GM20000 (cell line): ENCODE measurements at regions not wholly inside any gene's neighbourhood (a gene's known extent, or its start where the extent isn't known, plus 50 kb on each side); places are given as distances from the start of the nearest gene placed in this dataset.

Source experiments
- DNase-seq: peaks from one replicate; pipeline ENCODE4 v3.0.0; 2012; ENCODE audit warnings: low spot score
- TF ChIP-seq, protein P1 (sequence below): IDR thresholded peaks from 2 replicates; pipeline ENCODE4 v1.5.1; 2012; ENCODE audit warnings: mild to moderate bottlenecking, control low read depth; ENCODE audit errors: extremely low read depth, missing control alignments

DNA sequence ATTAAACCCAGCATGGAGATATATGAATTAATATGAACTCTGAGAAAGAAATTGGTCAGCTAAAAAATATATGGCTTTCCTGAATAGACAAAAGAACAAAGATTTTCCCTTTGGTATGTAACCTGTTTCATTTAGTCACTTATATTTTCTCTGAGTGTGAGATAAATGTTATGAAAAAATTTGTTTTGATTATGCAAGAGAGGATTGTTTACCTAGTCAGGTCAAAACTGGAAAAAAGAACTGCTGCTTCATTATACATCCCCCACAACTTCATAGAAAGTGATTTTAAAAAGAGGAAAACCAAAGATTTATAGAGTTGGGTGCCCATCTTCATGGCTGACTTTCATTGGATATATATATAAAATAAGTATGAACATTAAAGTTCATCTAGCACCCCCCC is 242.2 kb upstream of the FN1 start:
- TF ChIP-seq, protein P1, sequence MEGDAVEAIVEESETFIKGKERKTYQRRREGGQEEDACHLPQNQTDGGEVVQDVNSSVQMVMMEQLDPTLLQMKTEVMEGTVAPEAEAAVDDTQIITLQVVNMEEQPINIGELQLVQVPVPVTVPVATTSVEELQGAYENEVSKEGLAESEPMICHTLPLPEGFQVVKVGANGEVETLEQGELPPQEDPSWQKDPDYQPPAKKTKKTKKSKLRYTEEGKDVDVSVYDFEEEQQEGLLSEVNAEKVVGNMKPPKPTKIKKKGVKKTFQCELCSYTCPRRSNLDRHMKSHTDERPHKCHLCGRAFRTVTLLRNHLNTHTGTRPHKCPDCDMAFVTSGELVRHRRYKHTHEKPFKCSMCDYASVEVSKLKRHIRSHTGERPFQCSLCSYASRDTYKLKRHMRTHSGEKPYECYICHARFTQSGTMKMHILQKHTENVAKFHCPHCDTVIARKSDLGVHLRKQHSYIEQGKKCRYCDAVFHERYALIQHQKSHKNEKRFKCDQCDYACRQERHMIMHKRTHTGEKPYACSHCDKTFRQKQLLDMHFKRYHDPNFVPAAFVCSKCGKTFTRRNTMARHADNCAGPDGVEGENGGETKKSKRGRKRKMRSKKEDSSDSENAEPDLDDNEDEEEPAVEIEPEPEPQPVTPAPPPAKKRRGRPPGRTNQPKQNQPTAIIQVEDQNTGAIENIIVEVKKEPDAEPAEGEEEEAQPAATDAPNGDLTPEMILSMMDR: no peak
- no peak for DNase-seq

DNA sequence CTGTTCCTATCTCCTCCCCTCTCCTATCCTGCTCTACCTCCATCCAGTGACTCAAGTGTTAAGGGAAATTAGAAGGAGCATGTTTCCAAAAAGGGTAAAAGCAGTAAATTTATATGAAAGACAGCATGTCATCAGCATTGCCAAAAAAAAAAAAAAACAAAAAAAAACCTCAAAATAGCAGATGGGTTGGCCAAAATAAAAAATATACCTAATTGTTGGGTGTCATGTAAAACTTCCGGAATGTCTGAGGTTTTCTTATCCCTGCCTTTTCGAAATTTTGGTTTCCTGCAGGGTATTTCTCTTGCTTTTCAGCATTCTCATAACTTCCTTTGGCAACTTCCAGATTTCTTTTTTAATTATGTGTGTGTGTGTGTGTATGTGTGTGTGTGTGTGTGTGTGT is 241.6 kb upstream of the FN1 start:
- DNase-seq: no peak
- TF ChIP-seq, protein P1: no peak

DNA sequence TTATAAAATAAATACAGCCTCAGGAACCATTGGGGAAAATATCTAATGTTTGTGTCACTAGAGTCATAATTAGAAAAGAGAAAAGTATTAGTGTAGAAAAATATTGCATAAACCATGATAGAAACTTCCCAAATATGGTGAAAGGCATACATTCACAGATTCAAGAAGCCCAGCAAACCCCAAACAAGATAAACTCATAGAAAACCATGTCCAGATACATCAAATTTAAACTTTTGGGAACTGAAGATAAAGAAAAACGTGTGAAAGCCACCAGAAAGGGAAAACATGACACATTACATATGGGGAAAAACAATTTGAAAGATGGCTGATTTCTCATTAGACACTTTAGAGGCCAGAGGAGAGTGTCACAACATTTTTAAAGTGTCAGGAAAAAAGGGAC is 236.5 kb upstream of the FN1 start:
- TF ChIP-seq, protein P1: no peak
- no peak for DNase-seq

DNA sequence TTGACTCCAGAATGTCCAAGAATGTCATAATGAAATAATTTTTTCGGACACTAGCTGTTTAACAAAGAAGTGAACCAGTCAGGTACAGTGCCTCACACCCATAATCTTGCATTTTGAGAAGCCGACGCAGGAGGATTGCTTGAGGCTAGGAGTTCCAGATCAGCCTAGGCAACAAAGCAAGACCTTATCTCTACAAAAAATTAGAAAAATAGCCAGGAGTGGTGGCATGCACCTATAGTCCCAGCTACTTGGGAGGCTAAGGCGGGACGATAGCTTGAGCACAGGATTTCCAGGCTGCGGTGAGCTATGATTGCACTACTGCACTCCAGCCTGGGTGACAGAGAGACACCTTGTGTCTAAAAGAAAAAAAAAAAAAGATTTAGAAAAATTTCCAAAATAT is 235.8 kb upstream of the FN1 start:
- no peak for DNase-seq
- TF ChIP-seq, protein P1: no peak

DNA sequence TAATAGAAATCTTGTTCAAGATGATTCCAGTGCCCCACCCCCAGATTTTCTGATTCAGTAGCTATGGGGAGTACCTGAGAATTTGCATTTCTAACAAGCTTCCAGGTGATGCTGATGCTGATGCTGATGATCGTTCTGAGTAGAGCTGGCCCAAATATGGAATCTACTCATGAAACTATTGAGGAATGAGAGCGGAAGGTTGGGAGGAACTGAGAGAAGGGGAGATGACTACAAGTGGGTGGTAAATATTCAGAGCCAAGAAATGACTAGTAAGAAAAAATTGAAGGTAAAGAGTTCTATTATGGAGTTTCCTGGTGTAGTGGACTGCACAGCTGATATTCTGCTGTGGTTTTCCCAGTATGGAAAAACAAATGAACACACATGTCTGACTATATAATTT is 235.4 kb upstream of the FN1 start:
- no peak for DNase-seq
- TF ChIP-seq, protein P1: no peak

DNA sequence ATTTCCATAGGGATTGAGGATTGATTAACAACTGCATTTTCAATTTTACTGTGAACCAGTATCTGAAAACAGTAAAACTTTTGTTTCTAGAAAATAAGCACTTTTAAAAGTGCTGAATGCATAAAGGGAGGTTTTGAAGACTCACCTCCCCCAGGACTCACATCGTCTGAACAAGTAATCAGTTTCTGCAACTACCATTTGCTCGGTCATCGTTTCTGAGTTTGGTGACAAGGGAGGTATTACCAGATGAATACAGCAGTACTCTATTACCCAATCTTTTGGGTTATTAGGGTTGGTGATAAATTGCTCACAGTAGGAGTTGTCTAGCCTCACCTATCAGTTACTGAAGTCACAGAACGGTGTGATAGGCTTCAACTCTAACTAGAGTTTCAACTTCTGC is 234.5 kb upstream of the FN1 start:
- DNase-seq: no peak
- TF ChIP-seq, protein P1: no peak

DNA sequence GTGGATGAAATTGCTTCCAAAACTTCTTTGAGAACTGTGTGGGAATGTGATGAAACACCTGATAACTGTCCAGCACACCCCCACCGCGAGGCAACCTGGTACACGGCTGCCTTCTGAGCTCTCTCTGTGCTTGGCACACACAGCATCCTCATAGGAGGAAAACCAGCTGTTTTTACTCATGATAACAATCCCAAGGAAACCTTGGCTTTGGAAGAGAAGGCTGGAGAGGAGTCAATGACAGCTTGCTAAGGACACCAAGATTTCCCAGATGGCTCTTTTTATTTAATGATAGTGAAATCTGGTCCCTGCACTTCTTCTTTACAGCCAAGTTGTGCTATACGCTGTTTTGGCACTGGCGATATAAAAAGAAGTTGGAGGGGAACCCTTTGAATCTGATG is 232.5 kb upstream of the FN1 start:
- TF ChIP-seq, protein P1: no peak
- DNase-seq: no peak
